Transverse colon (tissue), 4 donors: ENCODE measurements at regions not wholly inside any gene's neighbourhood (a gene's known extent, or its start where the extent isn't known, plus 50 kb on each side); places are given as distances from the start of the nearest gene placed in this dataset.

Source experiments
- DNase-seq: peaks from one replicate; pipeline ENCODE4 v3.0.0-alpha.2; 2019
- H3K27ac ChIP-seq, 4 donors: fragments of 200-600 bp; sonication (generic); 2 replicates each; pipeline ENCODE4 v1.5.1; 2016 to 2018; ENCODE audit warnings: inconsistent platforms in 4 of 4
- H3K27me3 ChIP-seq: fragments of 200-600 bp; sonication (generic); 2 replicates; pipeline ENCODE4 v1.5.1; 2017; ENCODE audit warnings: inconsistent platforms
- H3K36me3 ChIP-seq, 4 donors: fragments of 200-600 bp; sonication (generic); 2 replicates each; pipeline ENCODE4 v1.5.1; 2017 to 2019; ENCODE audit warnings: inconsistent platforms in 4 of 4
- H3K4me1 ChIP-seq, 4 donors: fragments of 200-600 bp; sonication (generic); 2 replicates each; pipeline ENCODE4 v1.5.1; 2017 to 2020; ENCODE audit warnings: inconsistent platforms in 4 of 4
- H3K4me3 ChIP-seq, 4 donors: fragments of 200-600 bp; sonication (generic); 1 replicate in 1 of 4; 2 replicates in 3 of 4; pipeline versions ENCODE4 v1.5.1 to v1.6.1; 2017 to 2019; ENCODE audit warnings: inconsistent platforms in 4 of 4
- H3K9me3 ChIP-seq, 2 donors: fragments of 200-600 bp; sonication (generic); 2 replicates each; pipeline ENCODE4 v1.5.1; 2017 to 2019; ENCODE audit warnings: inconsistent platforms in 2 of 2
- CTCF ChIP-seq, 5 experiments: fragments of 200-600 bp in 3 of 5; fragments of 450-650 bp in 2 of 5; sonication (generic) in 3 of 5; IDR thresholded peaks; 1 replicate in 2 of 5; 2 replicates in 3 of 5; pipeline ENCODE4 v1.5.1; 2016 to 2017; ENCODE audit warnings: antibody characterized with exemption in 5 of 5, inconsistent platforms in 3 of 5, mild to moderate bottlenecking in 2 of 5, moderate library complexity in 1 of 5
- EP300 ChIP-seq: sonication (generic); formaldehyde crosslinking; IDR thresholded peaks from one replicate; pipeline ENCODE4 v1.6.1; 2017; ENCODE audit warnings: antibody characterized with exemption, low read depth
- POLR2A ChIP-seq: fragments of 450-650 bp; IDR thresholded peaks from one replicate; pipeline ENCODE4 v1.6.1; 2016; ENCODE audit warnings: antibody characterized with exemption, mild to moderate bottlenecking, moderate library complexity
- POLR2AphosphoS5 ChIP-seq, 3 donors: sonication (generic); formaldehyde crosslinking; IDR thresholded peaks; one replicate each; pipeline ENCODE4 v1.6.1; 2016; ENCODE audit warnings: antibody characterized with exemption in 3 of 3
- WGBS, 2 donors: methylation state at CpG; one replicate each; pipeline ENCODE4 v1.1.5; 2018; ENCODE audit warnings: low coverage in 1 of 2; 5-methylcytosine and 5-hydroxymethylcytosine counted together
- in situ Hi-C, 4 donors: fragments of 200-750 bp; cut with MboI; loops; one replicate each; pipeline versions ENCODE4 v1.15.0 to v1.15.1; 2017; ENCODE audit warnings: low sequenced_read_pairs in 3 of 4, low pct_ligation_motif_present in 1 of 4, low pct_unique_long_range_greater_than_20kb in 1 of 4
- intact Hi-C: fragments of 100-400 bp; cut with DNase I; formaldehyde crosslinking; loops from one replicate; pipeline ENCODE4 v1.15.1; 2023; ENCODE audit warnings: low total_unique reads

- DNase-seq = no peak
- H3K9me3 ChIP-seq = no peaks in the 10 kb centered on the region
- intact Hi-C loops (no loop called here), in situ Hi-C loops (no loop called here)
- no peak overlapping the region for H3K27ac ChIP-seq
- H3K36me3 ChIP-seq = no peaks in the 10 kb centered on the region
- no peak overlapping the region for H3K4me3 ChIP-seq
- H3K4me1 ChIP-seq = no peaks in the 10 kb centered on the region
- H3K27me3 ChIP-seq = no peaks in the 10 kb centered on the region
- TF ChIP-seq POLR2AphosphoS5 (IDR thresholded peaks at IDR 0.05) (no peak), CTCF (IDR thresholded peaks at IDR 0.05) (no peak), EP300 (no peak), POLR2A (no peak)
- WGBS, 2 donors = 60% methylated on average over 3 of the region's 3 CpGs
These were observed 1388.0 kb upstream of the LRRTM1 start for GRCh38 chr2:81692566-81692965.

- 56 to 85% methylated on average over 2 of the region's 2 CpGs for WGBS, 2 donors
- Histone ChIP-seq H3K27me3 (no peaks in the 10 kb centered on the region), H3K9me3 (no peaks in the 10 kb centered on the region), H3K27ac (no peak overlapping the region), H3K4me1 (no peaks in the 10 kb centered on the region), H3K4me3 (no peak overlapping the region), H3K36me3 (no peaks in the 10 kb centered on the region)
- no peak for DNase-seq
- in situ Hi-C loops (no loop called here), intact Hi-C loops (no loop called here)
- TF ChIP-seq EP300 = no peak
- no peak for TF ChIP-seq CTCF (IDR thresholded peaks at IDR 0.05)
- no peak for TF ChIP-seq POLR2AphosphoS5 (IDR thresholded peaks at IDR 0.05)
- TF ChIP-seq POLR2A = no peak
These were observed 1371.1 kb upstream of the LRRTM1 start for GRCh38 chr2:81675641-81676040.

- H3K36me3 ChIP-seq = no peaks in the 10 kb centered on the region
These were observed 1368.4 kb upstream of the LRRTM1 start for GRCh38 chr2:81672923-81673322.

GRCh38 chr2:81672516-81672915, 1368.0 kb upstream of the LRRTM1 start:
- H3K4me3 ChIP-seq = no peak overlapping the region
- WGBS, 2 donors = 47 to 57% methylated on average over 5 of the region's 5 CpGs
- H3K36me3 ChIP-seq = no peaks in the 10 kb centered on the region
- H3K27me3 ChIP-seq = no peaks in the 10 kb centered on the region
- H3K4me1 ChIP-seq = no peaks in the 10 kb centered on the region
- H3K9me3 ChIP-seq = no peaks in the 10 kb centered on the region
- intact Hi-C loops = no loop called here
- no peak for DNase-seq
- TF ChIP-seq CTCF (IDR thresholded peaks at IDR 0.05) = no peak
- H3K27ac ChIP-seq = no peak overlapping the region
- in situ Hi-C loops = no loop called here

More at GRCh38 chr2:81672923-81673322, 1368.4 kb upstream of the LRRTM1 start:
- Histone ChIP-seq H3K27me3 (no peaks in the 10 kb centered on the region), H3K4me3 (no peak overlapping the region), H3K9me3 (no peaks in the 10 kb centered on the region), H3K4me1 (no peaks in the 10 kb centered on the region), H3K27ac (no peak overlapping the region)
- no peak for DNase-seq
- TF ChIP-seq POLR2AphosphoS5 (IDR thresholded peaks at IDR 0.05) = no peak
- TF ChIP-seq POLR2A = no peak
- TF ChIP-seq EP300 = no peak
- no peak for TF ChIP-seq CTCF (IDR thresholded peaks at IDR 0.05)
- intact Hi-C loops = no loop called here
- in situ Hi-C loops = no loop called here
